ENCODE measurements at regions not wholly inside any gene's neighbourhood (a gene's known extent, or its start where the extent isn't known, plus 50 kb on each side); places are given as distances from the start of the nearest gene placed in this dataset.

GRCh38 chr4:23660865-23661264 lies 229.0 kb downstream of the PPARGC1A start:
- no peak for DNase-seq (ENCODE audit: low read depth)

DNA sequence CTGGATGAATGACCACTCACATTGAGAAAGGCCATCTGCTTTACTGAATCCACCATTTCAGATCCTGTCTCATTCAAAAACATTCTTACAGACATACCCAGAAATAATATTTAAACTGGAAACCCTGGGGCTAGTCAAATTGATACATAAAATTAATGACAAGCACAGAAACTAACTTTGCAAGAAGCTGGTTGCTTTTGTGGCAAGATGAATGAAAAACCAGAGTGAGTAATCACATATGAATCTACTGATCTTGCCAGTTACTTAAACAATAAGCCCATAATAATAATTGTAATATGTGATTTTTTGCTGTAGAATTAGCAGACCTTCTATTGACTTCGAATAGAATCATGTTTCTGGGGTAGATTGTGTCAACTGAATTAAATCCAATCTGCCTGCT lies 235.1 kb downstream of the PPARGC1A start:
- no peak for DNase-seq (ENCODE audit: low read depth)

GRCh38 chr4:23648854-23649596 lies 240.8 kb downstream of the PPARGC1A start:
- DNase-seq (ENCODE audit: low read depth), result no peak

- no peak for DNase-seq (ENCODE audit: low read depth)
Measured at GRCh38 chr4:23635468-23635867, 254.4 kb downstream of the PPARGC1A start.

DNA sequence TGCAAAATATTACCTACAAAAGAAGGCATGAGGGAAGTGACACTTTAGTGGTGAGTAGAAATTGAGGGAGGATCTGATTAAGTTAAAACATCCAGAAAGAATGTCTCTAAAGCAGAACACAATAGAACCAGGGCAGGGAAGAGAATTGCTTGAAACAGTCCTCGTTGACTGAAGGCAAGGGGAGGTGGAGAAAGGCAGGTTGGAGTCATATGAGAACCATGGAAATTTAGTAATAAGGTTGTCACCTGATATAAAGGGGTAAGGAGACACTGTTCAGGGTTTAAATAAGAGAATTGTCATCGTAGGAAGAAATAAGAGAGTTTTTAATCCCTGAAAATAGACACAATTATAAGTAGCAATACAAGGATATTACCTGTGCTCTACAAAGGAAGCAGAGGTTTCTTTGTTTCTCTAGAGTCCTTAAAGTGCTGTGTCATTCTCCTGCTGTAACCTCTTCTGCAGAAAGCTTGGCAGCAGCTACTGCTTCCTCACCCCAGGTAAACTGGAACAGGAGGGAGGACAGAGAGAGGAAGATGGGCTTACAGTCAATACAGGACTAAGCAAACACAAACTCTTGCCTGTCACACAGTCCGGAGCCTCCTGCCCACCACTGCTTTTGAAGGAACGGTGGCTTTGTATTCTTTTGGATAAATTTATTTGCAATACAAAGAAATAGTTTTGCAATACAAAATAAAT lies 258.4 kb downstream of the PPARGC1A start:
- no peak for DNase-seq (ENCODE audit: low read depth)

- no peak for DNase-seq (ENCODE audit: low read depth)
Measured at GRCh38 chr4:23630110-23630509, 259.7 kb downstream of the PPARGC1A start.

GRCh38 chr4:23629421-23629820 lies 260.4 kb downstream of the PPARGC1A start:
- DNase-seq (ENCODE audit: low read depth), result no peak

DNA sequence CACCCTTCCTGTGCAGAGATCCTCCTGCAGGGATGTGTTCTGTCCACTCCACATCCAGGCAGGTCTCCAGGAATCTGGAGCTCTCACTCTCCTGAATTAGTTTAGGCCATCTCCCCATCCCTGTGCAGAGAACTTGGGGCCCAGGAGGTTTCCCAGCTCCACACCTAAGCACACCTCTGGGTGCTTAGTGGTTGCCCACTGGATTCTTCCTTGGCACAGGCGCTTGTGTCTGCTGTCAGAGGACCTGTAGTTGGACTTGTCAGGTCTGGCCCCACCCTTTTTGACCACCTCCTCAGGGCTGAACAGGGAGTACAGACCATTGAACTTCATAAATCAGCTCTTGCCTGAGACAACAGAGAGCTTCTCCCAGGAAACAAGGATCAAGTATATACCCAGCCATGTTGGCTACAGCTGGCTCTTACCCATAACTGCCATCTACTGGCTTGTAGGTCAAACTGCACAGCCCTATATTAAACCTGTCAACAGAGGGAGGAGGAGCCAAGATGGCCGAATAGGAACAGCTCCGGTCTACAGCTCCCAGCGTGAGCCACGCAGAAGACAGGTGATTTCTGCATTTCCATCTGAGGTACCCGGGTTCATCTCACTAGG lies 275.5 kb downstream of the PPARGC1A start:
- no peak for DNase-seq (ENCODE audit: low read depth)

GRCh38 chr4:23613782-23614181 lies 276.1 kb downstream of the PPARGC1A start:
- no peak for DNase-seq (ENCODE audit: low read depth)

- DNase-seq (ENCODE audit: low read depth), result no peak
Measured at GRCh38 chr4:23602720-23603119, 287.1 kb downstream of the PPARGC1A start.

GRCh38 chr4:23594125-23594524 lies 295.7 kb downstream of the PPARGC1A start:
- DNase-seq (ENCODE audit: low read depth), result no peak

- DNase-seq (ENCODE audit: low read depth), result no peak
Measured at GRCh38 chr4:23590431-23590830, 299.4 kb downstream of the PPARGC1A start.

DNA sequence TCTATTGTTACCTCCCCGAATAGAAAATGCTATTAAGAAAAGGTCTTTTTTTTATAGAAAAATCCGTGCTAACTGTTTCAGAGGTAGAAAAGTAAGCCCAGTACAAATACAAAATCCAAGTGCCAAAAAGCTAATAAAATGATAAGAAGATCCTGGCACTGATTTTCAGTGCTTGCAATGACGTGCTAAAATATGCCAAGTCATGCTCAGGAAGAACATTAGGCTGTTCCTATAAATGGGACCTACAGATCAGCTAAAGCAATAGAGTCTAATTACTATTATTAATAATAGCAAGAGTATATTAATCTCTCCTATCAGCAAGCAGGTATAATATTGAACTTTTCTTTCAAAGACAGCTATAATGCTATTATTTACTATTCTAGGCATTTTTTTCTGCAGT lies 305.8 kb downstream of the PPARGC1A start:
- DNase-seq (ENCODE audit: low read depth), result no peak

GRCh38 chr4:23582671-23583070 lies 307.2 kb downstream of the PPARGC1A start:
- DNase-seq (ENCODE audit: low read depth), result no peak

GRCh38 chr4:23579166-23579565 lies 310.7 kb downstream of the PPARGC1A start:
- no peak for DNase-seq (ENCODE audit: low read depth)

DNA sequence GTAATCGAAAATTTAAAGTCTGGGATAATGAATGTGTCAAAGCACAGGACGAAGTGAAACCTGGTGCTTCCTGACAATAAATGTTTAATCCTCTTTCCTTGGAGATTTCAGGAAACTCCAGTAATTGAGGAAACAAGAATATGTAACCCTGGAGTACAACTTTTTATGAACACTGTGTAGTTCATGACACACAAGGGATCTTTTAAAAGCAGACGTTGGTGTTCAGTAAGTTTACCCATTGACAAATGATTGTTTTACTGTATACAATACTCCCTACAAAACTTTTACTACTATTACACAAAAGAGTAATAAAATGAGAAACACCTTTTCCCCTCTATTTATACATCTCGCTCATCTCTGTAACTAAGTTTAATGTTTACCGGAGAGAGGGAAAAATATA lies 312.4 kb downstream of the PPARGC1A start:
- DNase-seq (ENCODE audit: low read depth), result no peak

GRCh38 chr4:23572382-23572781 lies 317.5 kb downstream of the PPARGC1A start:
- DNase-seq (ENCODE audit: low read depth), result no peak

GRCh38 chr4:23567338-23567737 lies 322.5 kb downstream of the PPARGC1A start:
- DNase-seq (ENCODE audit: low read depth), result no peak

GRCh38 chr4:23560748-23561147 lies 329.1 kb downstream of the PPARGC1A start:
- no peak for DNase-seq (ENCODE audit: low read depth)

- no peak for DNase-seq (ENCODE audit: low read depth)
Measured at GRCh38 chr4:23558101-23558500, 331.7 kb downstream of the PPARGC1A start.

- DNase-seq (ENCODE audit: low read depth), result no peak
Measured at GRCh38 chr4:23547601-23548000, 342.2 kb downstream of the PPARGC1A start.

GRCh38 chr4:23547096-23547495 lies 342.8 kb downstream of the PPARGC1A start:
- no peak for DNase-seq (ENCODE audit: low read depth)

GRCh38 chr4:23539969-23540569 lies 349.8 kb downstream of the PPARGC1A start:
- no peak for DNase-seq (ENCODE audit: low read depth)
